GM21360 (cell line): ENCODE measurements at regions not wholly inside any gene's neighbourhood (a gene's known extent, or its start where the extent isn't known, plus 50 kb on each side); places are given as distances from the start of the nearest gene placed in this dataset.
"Not testable (repeated sequence)": the region's sequence is repeated elsewhere in the genome, so short reads cannot be mapped to it uniquely, and the experiment has no call there.

Experiments
- ATAC-seq: cut with Tn5 transposase; IDR thresholded peaks from one replicate; pipeline ENCODE4 v1.9.1; 2021; ENCODE audit warnings: mild to moderate bottlenecking, moderate library complexity; ENCODE audit not compliant: unreplicated experiment

DNA sequence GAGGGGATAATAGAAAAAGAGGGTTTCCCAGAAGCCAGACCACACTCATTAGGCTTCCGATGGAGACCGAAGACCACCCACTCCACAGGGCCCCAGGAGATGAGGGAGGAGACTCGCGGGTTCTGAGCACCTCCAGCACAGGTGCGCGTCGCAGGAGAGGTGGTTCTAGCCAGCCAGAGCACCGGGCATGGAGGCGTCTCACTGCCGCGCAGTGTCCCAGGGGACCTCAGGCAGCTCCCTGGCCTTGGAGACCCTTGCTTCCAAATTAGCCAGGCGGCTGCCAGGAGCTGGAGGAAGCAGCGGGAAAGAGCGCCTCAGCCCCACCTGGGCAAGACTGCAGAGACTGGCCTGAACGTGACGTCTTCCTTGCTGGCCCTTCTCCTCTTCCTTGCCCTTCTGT is 115.4 kb upstream of the FBXL7 start:
- no peak for ATAC-seq

DNA sequence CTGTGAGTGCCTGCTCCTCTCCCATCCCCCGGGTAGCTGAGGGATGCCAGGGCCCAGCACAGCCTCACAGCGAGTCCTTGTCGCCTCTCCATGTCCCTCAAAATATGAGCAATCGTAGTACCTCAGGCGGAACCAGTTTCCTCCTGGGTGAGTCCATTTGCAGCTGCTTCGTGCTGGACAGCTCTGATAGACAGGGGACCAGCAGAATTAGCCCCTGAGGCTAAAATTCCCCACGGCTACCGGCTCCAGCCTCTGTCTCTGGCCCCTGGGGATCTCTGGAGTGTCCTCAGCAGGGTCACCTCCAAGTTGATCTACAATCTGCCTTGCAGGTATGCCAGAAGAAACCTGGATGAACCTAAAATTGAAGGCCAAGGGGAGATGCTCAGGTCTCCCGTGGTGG is 115.8 kb upstream of the FBXL7 start:
- ATAC-seq: no peak

DNA sequence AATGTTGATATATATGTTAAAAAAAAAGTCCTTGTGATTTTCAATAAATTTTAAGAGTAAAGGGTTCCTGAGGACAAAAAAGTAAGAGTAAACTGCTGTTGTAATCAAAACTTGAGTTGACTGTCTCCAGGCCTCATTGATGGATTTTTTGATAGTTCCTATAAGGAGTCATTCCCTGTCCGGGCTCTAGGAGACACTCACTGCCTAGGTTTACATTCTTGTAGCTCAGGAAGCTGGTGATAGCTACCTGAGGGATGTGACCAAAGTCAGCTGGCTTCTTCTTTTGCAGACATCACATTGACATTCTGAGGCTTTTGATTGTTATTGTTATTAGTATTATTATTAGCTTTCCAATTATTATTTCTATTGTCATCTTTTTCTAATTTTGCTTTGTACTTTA is 116.5 kb upstream of the FBXL7 start:
- ATAC-seq: no peak

DNA sequence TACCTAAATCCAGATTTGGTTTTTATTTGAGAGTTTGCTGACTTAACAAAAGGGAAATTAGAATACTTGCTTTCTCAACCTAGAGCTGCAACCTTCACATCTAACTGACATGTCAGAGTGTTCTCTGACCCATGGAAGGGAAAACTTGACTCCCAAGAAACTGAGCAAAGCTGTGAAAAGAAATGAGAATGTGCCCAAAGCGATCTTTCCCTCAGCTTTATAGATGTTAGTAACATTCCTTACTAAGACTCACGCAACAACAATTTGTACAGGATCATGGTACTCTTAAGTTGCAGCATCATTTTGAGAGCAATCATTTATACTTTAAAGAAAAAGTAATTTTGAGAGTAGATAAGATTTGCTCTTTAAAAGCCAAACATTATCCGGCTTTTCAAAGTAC is 117.0 kb upstream of the FBXL7 start:
- no peak for ATAC-seq

DNA sequence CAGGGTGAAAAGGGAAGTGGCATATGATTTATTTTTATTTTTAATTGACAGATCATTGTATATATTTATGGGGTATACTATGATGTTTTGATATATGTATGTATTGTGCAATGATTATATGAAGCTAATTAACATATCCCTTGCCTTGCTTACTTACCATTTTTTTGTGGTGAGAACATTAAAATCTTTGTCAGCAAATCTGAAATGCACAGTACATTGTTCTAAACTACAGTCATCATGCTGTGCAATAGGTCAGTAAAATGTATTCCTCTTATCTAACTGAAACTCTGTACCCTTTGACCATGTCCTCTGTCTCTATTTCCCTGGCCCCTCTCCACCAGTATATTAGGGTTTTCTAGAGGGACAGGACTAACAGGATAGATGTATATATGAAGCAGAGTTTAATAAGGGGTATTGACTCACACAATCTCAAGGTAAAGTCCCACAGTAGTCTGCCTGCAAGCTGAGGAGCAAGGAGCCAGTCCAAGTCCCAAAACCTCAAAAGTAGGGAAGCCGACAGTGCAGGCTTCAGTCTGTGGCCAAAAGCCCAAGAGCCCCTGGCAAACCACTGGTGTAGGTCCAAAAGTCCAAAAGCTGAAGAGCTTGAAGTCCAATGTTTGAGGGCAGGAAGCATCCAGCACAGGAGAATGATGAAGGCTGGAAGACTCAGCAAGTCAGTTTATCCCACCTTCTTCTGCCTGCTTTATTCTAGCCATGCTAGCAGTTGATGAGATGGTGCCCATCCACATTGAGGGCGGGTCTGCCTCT is 122.2 kb upstream of the FBXL7 start:
- ATAC-seq: no peak

DNA sequence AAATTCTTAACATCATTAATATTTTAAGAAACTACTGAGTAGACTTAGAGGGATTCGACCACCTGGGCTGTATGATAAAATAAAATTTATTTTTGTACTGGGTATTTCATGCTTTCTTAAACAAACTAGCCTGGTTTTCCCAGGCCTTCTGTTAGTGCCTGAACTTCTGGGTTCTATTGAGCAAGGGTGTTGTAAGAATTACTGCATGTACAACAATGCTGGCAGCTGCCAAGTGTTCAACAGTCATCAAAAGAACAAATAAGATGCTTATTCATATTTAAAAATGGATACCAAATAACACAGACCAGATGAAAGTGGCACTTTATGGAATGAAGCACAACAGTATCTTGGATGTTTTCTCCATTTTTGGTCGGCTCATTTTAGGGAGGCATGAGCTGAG is 123.2 kb upstream of the FBXL7 start:
- ATAC-seq: no peak

DNA sequence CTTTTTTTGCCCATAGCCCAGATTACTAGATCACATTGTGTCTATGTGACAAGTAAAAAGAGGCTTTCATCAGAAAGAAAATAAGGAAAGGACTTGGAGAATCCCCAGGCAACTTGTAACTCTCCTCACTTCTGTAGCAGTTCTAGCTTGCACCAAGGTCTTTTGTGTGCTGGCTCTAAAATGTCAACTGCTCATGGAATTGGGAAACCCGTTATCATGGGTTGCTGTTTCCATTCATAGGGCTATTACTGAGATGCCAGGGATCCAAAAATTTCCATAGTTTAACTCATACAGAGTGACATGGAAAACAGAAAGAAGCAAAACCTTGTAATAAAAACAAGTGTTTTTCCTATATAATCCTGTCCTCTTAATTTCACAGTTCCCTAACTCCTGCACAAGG is 123.9 kb upstream of the FBXL7 start:
- ATAC-seq: no peak

DNA sequence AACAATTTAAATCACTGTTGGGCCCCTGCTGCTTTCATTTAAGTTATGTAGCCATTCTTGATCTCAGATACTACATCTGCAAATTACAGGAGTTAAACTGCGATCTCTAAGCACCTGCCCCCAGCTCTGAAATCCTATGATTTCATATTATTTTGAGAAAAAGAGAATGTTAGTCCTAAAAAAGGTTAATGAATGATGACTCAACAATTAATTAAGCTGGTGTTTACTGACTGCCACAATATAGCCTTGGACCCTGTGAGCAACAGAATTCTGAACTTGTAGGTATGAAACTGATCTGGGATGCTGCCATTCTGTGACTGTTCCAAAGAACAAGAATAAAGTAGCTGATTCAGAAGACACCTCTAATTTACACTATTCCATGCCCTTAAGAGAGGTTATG is 124.4 kb upstream of the FBXL7 start:
- no peak for ATAC-seq

DNA sequence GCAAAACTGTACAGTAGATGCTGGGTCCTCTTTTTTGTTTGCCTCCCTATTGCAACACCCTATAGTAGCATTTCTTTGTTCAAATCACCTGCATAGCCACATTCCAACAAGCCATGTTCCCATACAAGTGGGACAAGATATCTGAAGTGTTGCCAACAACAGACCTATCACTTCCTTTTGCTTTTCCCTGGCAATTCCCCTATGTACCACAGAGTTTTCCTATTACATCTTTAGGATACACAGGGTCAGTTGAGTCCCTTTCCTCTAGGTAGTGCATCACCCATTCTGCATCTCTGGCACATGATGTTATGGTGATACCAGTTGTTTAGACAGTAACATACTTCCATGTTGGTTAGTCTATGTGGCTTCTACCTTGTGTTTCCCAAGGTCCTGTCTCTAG is 125.1 kb upstream of the FBXL7 start:
- no peak for ATAC-seq

DNA sequence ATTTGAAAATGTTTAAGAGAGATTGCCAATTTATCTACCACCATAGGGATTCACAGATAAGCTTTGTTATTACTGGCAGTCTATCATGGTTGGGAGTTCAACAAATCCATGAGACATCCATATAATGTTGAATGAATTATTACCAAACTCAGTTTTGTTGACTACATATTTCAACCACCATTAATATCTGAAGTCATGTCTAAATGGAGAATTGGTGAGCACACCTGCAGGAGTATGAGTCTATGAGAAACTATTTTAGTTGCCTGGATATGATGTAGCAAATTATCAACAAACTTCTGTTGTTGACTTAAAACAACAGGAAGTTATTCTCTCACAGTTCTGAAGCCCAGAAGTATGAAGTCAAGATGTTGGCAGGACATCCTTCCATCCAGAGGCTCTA is 126.8 kb upstream of the FBXL7 start:
- no peak for ATAC-seq

DNA sequence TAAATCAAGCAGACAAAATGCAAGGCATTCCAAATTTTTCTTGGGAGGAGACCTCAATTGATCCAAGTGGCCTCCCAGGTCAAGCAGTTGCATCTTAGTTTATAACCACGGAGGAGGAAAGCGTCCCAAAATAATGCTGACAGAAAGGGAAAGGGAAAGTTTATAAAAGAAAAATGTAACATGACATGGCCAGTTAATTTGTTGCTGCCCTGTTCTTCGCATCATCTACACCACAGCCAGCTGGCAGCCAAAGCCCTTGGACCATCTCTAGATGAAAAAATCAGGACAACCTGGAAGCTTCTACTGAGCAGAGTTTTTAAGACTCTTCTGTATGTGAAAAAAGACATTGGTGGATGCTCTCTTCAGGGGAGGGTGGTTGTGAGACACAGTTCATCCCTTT is 128.8 kb upstream of the FBXL7 start:
- ATAC-seq: no peak

DNA sequence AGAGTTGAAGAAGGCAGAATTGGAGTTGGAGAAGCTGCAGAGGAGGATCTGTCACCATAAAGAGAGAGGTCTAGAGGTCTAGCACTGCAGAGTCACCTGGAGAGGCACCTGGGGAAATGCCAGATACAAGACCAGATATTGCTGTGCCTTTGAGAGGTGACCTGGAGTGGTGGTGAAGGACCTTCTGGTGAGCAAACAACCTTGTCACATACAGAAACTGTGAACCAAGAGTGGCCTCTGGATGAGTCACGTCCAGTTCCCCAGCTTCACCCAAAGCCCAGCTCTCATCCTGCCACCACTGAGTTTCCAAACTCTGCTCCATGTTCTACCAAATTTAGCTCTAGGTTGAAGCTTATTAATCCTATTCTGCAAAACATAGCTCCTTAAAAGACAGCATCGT is 131.1 kb upstream of the FBXL7 start:
- ATAC-seq: no peak

DNA sequence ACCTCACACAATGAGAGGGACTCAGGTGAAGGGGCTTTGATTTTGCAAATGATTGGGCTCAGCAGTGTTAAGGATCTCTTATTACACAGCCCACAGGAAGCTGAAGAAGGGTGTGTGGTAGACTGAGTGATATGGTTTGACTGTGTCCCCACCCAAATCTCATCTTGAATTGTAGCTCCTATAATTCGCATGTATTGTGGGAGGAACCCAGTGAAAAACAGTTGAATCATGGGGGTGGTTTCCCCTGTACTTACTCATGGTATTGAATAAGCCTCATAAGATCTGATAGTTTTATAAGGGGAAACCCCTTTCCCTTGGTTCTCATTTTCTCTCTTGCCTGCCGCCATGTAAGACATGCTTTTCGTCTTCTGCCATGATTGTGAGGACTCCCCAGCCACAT is 132.5 kb upstream of the FBXL7 start:
- no peak for ATAC-seq

DNA sequence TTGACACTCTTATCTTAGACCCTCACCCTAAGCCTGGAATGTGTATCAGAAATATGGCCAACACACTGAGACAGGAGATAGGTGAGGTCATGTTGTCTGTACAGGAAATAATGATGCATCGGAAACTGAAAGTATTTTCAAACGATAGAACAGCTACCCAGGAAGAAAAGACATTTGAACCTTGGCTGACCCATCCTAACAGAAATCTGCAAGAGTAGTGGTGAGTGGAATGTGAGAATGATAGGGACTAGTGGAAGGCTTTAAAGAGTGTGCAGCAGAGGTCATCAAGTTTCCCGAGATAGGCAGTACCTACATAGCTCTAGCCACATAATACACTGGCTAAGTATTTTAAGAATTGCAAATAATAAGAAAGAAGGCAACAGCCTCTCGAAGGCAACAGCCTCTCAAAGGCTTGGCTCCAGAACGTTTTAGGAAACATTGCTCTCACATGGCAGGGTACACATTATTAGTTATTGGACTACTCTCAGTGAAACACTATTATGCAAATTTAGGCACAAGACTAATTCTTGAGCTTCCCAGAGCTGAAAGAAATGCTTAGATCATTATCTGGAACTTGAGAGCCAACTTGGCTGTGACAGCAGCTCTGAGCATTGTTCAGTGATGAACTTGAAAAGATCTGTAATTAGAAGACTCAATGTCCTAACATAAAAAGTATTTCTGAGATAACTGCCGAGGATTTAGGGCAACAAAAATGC is 133.1 kb upstream of the FBXL7 start:
- ATAC-seq: no peak

DNA sequence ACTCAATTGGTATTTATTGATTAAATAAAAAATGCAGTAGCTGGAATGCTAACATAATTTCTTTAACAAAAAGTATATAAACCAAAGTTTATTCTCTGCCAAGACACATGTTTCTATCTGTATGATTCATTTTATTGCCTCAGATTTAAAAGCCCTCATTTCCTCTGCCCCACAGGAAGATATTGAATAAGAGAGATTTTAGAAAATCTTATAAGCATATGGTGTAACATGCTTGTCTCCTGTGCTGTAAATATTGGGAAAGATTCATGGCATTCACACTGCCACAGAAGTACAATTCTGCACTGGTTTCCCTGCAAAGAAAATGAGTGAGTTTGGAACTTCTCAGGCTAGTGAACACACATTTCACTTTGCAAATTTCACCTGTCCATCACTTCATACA is 134.9 kb upstream of the FBXL7 start:
- no peak for ATAC-seq

DNA sequence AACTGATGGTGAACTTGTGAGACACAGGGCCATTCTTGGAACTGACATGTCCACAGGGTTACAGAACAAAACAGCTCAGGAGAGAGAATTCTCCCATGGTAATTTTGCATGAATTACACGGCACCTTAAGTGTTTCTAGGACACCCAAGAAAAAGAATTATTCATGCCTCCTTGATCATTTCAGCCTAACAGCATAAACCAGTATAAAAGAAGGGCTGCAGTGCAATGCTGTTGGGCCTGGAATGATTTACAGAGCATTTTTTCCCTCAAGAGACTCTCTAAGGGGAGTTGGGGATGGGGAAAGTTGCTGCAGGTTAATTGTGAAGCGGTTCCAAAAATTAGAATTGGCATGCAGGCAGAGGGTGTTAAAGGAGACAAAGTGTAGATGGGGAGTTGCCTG is 136.4 kb upstream of the FBXL7 start:
- ATAC-seq: no peak

DNA sequence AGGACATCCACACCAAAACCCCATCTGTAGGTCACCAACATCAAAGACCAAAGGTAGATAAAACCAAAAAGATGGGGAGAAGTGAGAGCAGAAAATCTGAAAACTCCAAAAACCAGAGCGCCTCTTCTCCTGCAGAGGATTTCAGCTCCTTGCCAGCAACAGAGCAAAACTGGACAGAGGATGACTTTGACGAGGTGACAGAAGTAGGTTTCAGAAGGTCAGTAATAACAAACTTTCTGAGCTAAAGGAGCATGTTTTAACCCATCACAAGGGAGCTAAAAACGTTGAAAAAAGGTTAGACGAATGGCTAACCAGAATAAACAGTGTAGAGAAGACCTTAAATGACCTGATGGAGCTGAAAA is 142.9 kb upstream of the FBXL7 start:
- ATAC-seq: not testable (repeated sequence)

DNA sequence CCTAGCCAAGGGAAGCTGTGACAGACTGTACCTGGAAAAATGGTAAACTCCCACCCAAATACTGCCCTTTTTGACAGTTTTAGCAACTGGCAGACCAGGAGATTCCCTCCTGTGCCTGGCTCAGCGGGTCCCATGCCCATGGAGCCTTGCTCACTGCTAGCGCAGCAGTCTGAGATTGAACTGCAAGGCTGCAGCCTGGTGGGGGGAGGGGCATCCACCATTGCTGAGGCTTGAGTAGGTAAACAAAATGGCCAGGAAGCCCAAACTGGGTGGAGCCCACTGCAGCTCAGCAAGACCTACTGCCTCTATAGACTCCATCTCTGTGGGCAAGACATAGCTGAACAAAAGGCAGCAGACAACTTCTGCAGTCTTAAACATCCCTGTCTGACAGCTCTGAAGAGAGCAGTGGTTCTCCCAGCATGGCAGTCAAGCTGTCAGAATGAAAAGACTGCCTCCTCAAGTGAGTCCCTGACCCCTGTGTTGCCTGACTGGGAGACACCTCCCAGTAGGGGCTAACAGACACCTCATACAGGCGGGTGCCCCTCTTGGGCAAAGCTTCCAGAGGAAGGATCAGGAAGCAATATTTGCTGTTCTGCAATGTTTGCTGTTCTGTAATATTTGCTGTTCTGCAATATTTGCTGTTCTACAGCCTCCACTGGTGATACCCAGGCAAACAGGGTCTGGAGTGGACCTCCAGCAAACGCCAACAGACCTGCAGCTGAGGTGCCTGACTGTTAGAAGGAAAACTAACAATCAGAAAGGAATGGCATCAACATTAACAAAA is 143.5 kb upstream of the FBXL7 start:
- not testable (repeated sequence) for ATAC-seq

DNA sequence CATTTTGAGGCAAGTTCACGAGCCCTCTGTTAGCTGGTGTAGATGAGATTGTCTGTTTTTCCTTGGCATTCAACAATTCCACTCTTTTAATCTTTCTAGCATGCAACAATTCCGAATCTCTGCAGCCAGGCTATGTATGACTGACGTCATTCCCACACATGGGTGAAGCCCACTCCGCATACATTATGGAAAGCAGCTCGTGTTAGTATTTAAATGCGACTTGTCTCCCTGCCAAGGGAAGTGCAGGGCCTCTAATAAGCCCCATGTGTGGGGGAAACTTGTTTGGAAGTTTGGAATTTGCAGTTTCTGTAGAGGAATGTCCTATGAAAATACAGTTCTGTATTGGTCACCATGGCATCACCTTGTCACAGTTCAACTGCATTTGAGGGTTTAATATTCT is 146.0 kb upstream of the FBXL7 start:
- ATAC-seq: no peak

DNA sequence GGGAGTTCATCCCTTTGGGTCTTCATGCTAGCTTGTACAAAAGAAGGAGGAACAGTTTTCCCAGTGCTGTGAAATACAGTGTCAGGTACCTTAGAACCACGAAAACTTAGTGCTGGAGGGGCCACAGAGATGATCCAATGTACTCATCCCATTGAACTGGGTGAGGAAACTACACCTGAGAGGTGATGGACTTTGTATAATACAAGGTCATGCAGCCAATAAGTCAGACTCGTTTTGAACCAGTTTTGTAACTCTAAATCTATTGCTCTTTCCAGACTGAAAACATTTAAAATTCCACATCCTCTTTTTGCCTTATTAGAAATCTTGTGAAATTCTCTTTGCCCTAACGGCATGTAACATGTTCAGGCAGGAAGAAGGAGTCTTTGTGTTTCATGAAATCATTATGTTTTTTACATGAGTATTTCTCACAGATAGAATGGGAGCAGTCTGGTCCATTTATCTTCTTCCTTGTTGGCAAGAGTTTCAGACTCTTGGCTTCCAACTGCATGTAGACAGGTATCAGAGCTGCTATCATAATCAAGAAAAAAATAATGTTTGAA is 146.8 kb upstream of the FBXL7 start:
- ATAC-seq: no peak

DNA sequence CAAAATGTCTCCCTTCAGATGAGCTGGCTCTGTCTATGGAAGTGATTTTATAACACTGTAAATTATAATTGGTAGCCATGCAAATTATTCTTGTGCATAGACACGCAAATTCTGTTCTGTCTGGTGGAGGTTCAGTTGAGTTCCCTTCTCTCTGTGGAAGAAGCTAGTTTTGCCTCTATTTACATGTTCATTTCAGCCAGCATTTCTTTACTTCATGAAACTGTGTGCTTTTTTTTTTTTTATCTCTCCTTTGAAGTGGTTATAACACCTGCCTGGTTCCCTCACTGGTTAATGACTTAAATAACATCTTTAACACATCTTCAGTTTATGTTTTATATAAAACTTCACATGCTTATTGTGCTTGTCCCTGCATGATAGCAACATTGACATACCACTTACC is 149.4 kb upstream of the FBXL7 start:
- ATAC-seq: no peak

DNA sequence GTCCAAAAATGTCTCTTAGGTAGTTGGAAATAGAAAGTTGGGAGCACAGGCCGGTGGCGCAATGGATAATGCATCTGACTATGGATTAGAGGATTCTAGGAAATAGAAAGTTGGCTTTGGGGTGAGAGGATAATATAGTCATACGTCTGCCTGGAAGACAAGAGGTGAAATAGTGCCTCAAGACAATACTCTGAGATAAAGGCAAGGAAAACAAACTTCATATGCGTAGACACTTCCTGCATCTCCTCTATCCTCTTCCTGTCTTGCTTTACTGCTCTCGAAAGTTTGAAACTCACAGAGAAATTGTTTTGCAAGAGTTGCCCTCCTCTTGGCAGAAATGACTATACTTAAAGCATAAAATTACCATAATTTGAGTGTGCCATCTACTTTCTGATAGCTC is 153.2 kb upstream of the FBXL7 start:
- no peak for ATAC-seq
